ENCODE measurements at regions not wholly inside any gene's neighbourhood (a gene's known extent, or its start where the extent isn't known, plus 50 kb on each side); places are given as distances from the start of the nearest gene placed in this dataset.

DNA sequence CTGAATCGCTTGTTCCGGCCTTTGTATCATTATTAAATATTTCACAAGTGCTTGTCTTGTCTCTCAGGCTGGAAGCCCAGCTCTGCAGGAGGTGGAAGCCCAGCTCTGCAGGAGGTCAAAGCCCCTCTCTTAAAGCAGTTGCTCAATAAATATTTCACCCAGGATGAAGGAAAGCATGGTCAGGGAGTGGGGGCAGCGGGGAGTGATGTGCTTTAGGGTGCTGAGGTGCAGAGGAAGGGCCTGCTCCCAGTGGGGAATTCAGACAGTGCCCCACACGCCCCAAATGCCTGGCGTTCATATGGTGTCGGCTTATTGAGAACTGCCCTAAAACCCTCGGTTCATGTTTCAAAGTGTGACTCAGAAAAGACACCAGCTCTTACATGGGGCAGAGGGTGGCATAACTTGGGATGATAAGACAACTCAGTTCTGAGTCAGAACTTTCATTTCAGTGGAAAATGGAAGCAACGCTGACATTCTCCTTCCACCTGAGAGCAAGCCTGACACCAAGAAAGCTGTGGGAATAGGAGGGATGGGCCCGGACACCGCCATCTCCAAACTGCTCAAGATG lies 114.3 kb upstream of the DAP start:
- Histone ChIP-seq H3K4me3 (ENCODE audit: low read length) (no peak overlapping the region), H3K4me1 (ENCODE audit: insufficient read depth, low read length) (no peaks in the 10 kb centered on the region), H3K27me3 (ENCODE audit: control insufficient read depth in 1 of 2, insufficient read depth in 2 of 2, low read length in 2 of 2) (peaks cover 6 to 7% of the 10 kb centered on the region in 2 experiments), H3K36me3 (ENCODE audit: insufficient read depth, low read length) (no peaks in the 10 kb centered on the region), H3K9me3 (ENCODE audit: control insufficient read depth in 1 of 2, insufficient read depth in 1 of 2, low read length in 2 of 2) (no peaks in the 10 kb centered on the region), H3K27ac (ENCODE audit: low read depth in 1 of 2, low read length in 2 of 2) (no peak overlapping the region)
- ChIA-PET POLR2A (no interaction called here), CTCF (no interaction called here)
- peaks cover 51% of the 10 kb centered on the region for H3K27me3 Mint-ChIP-seq
- intact Hi-C loops (cut with DNase I, micrococcal nuclease), result no loop called here
- no peak overlapping the region for H3K27ac Mint-ChIP-seq
- H3K4me3 Mint-ChIP-seq, result no peak overlapping the region
- no peak for TF ChIP-seq CTCF (IDR thresholded peaks at IDR 0.05)
- H3K9me3 Mint-ChIP-seq, result no peaks in the 10 kb centered on the region
- ATAC-seq (ENCODE audit: poor library complexity), result no peak
- H3K36me3 Mint-ChIP-seq (ENCODE audit: low read depth), result no peaks in the 10 kb centered on the region
- no peaks in the 10 kb centered on the region for H3K4me1 Mint-ChIP-seq (ENCODE audit: low read depth)
- DNase-seq, result no peak

GRCh38 chr5:10874541-10874940 lies 113.5 kb upstream of the DAP start:
- H3K27me3 Mint-ChIP-seq, result peaks cover 43% of the 10 kb centered on the region
- peaks cover 7% of the 10 kb centered on the region in 2 experiments for H3K27me3 ChIP-seq (ENCODE audit: control insufficient read depth in 1 of 2, insufficient read depth in 2 of 2, low read length in 2 of 2)
- no peak overlapping the region for H3K4me3 Mint-ChIP-seq
- DNase-seq, result no peak
- POLR2A ChIA-PET, result no interaction called here
- H3K4me3 ChIP-seq (ENCODE audit: low read length), result no peak overlapping the region
- no peaks in the 10 kb centered on the region for H3K36me3 ChIP-seq (ENCODE audit: insufficient read depth, low read length)
- intact Hi-C loops (cut with DNase I, micrococcal nuclease), result no loop called here
- CTCF ChIA-PET, result no interaction called here
- TF ChIP-seq CTCF (IDR thresholded peaks at IDR 0.05), result no peak
- H3K9me3 Mint-ChIP-seq, result no peaks in the 10 kb centered on the region
- no peaks in the 10 kb centered on the region for H3K36me3 Mint-ChIP-seq (ENCODE audit: low read depth)
- H3K4me1 ChIP-seq (ENCODE audit: insufficient read depth, low read length), result no peaks in the 10 kb centered on the region
- no peaks in the 10 kb centered on the region for H3K4me1 Mint-ChIP-seq (ENCODE audit: low read depth)
- no peak overlapping the region for H3K27ac Mint-ChIP-seq
- H3K27ac ChIP-seq (ENCODE audit: low read depth in 1 of 2, low read length in 2 of 2), result no peak overlapping the region
- no peaks in the 10 kb centered on the region for H3K9me3 ChIP-seq (ENCODE audit: control insufficient read depth in 1 of 2, insufficient read depth in 1 of 2, low read length in 2 of 2)
- no peak for ATAC-seq (ENCODE audit: poor library complexity)

DNA sequence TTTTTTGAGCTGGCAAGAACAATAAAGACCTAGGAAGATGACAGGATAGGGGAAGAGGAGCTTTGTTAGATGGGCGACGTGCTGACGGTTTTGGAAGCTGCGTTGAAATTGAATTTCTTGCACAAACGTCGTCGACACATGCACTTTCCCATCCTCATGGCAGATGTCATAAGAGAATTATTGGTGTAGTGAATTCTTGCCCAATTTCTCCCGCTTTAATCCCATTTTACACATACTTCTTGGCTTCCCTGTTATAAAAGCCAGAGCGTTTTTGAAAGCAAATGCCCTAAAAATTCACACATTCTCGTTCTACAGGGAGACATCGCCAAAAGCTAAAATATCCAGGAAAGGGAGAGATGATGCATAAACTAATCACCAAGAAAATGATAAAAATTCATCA lies 109.8 kb upstream of the DAP start:
- Mint-ChIP-seq H3K4me3 (no peak overlapping the region), H3K4me1 (ENCODE audit: low read depth) (no peaks in the 10 kb centered on the region), H3K27me3 (peaks cover 25% of the 10 kb centered on the region), H3K27ac (no peak overlapping the region), H3K9me3 (no peaks in the 10 kb centered on the region), H3K36me3 (ENCODE audit: low read depth) (no peaks in the 10 kb centered on the region)
- intact Hi-C loops (cut with DNase I, micrococcal nuclease), result no loop called here
- no peak overlapping the region for H3K27ac ChIP-seq (ENCODE audit: low read depth in 1 of 2, low read length in 2 of 2)
- H3K9me3 ChIP-seq (ENCODE audit: control insufficient read depth in 1 of 2, insufficient read depth in 1 of 2, low read length in 2 of 2), result no peaks in the 10 kb centered on the region
- POLR2A ChIA-PET, result interaction anchor here (0.6 kb wide), 1 partner anchor 29 kb away, joined by 4 read pairs; no protein-coding TSS in a partner anchor
- no peak overlapping the region for H3K4me3 ChIP-seq (ENCODE audit: low read length)
- H3K4me1 ChIP-seq (ENCODE audit: insufficient read depth, low read length), result no peaks in the 10 kb centered on the region
- H3K27me3 ChIP-seq (ENCODE audit: control insufficient read depth in 1 of 2, insufficient read depth in 2 of 2, low read length in 2 of 2), result peaks cover 0 to 8% of the 10 kb centered on the region in 2 experiments
- ATAC-seq (ENCODE audit: poor library complexity) (no peak), DNase-seq (no peak)
- CTCF ChIA-PET, result no interaction called here
- H3K36me3 ChIP-seq (ENCODE audit: insufficient read depth, low read length), result no peaks in the 10 kb centered on the region
- TF ChIP-seq CTCF (IDR thresholded peaks at IDR 0.05), result no peak
